ENCODE measurements at regions not wholly inside any gene's neighbourhood (a gene's known extent, or its start where the extent isn't known, plus 50 kb on each side); places are given as distances from the start of the nearest gene placed in this dataset.

DNA sequence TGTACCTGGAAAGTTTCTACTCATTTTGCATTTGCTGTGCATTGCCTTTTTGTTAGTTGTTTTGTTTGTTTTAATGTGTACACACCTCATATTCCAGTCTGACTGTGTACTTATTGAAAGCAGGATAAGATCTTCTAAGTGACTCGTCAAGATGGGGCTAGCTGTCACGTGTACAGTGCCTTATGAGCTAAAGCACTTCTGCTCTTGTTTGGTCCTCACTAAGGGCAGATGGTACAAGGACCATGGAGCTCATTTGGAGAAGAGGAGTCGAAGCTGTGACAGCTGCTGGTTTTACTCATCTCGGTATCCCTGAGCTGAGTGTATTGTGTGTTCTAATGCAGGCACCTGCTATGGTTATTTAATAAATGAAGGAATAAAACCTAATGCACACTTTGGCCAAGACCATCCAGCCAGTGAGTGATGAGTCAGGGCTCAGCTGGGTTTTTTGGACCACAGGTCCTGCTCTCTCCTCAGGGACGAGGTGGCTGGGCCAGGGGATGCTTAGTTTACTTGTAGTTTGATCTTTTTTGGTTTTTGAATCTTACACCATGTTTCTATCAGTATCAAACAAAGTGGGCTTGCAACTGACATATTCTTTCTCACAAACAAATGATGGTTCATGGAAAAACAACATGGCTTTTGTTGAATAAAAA lies 152.5 kb upstream of the APCDD1 start:
- H3K27me3 Mint-ChIP-seq (ENCODE audit: low read depth): no peaks in the 10 kb centered on the region
- H3K36me3 Mint-ChIP-seq (ENCODE audit: low read depth): no peaks in the 10 kb centered on the region
- H3K4me1 Mint-ChIP-seq (ENCODE audit: low read depth): no peaks in the 10 kb centered on the region
- no peaks in the 10 kb centered on the region for H3K9me3 Mint-ChIP-seq
- intact Hi-C loops (cut with micrococcal nuclease): no loop called here
- no peak overlapping the region for H3K4me3 Mint-ChIP-seq (ENCODE audit: low read depth)
- no peak overlapping the region for H3K27ac Mint-ChIP-seq
- no peak for DNase-seq (ENCODE audit: low spot score)

DNA sequence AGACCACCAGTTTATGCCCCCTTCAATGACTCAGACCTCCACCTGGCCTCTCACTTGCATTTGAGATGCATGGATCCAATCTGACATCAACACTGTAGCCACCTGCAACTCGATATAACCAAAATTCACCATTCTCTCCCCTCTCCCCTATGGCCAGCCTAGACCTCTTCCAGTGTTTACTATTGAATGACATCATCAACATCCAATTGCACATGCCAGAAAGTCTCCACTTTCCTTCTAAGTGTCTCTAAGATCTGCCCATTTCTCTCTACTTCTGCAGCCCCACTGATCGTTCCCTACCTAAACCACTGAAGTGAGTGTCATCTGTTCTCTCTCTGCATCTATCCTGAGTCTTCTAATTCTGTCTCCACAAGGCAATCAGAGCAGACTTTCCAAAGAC lies 151.3 kb upstream of the APCDD1 start:
- H3K4me3 Mint-ChIP-seq (ENCODE audit: low read depth): no peak overlapping the region
- H3K27me3 Mint-ChIP-seq (ENCODE audit: low read depth): peaks cover 1% of the 10 kb centered on the region

DNA sequence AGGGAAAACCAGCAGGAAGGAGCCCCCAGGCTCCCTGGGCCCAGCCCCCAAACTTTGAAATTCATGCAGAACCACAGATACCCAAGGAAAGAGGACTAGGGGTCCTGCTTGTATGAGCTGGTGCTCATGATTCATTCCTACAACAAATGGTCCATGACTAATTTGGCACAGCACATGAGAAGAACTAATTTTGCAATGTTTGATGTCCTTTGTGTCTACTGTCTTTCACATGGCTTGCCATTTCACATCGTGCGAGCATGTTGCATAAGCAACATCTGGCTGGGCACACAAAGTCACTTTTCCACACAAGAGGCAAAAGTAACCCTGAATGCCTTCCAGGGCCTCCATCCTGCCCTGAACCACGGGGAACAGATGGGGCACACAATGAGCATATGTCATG lies 149.6 kb upstream of the APCDD1 start:
- Mint-ChIP-seq H3K27me3 (ENCODE audit: low read depth) (peaks cover 1% of the 10 kb centered on the region), H3K27ac (no peak overlapping the region), H3K4me3 (ENCODE audit: low read depth) (no peak overlapping the region), H3K4me1 (ENCODE audit: low read depth) (no peaks in the 10 kb centered on the region), H3K36me3 (ENCODE audit: low read depth) (no peaks in the 10 kb centered on the region), H3K9me3 (no peaks in the 10 kb centered on the region)
- DNase-seq (ENCODE audit: low spot score): no peak
- intact Hi-C loops (cut with micrococcal nuclease): no loop called here

More for the DNA sequence above, 151.3 kb upstream of the APCDD1 start:
- Mint-ChIP-seq H3K9me3 (no peaks in the 10 kb centered on the region), H3K4me1 (ENCODE audit: low read depth) (no peaks in the 10 kb centered on the region), H3K36me3 (ENCODE audit: low read depth) (no peaks in the 10 kb centered on the region), H3K27ac (no peak overlapping the region)
- intact Hi-C loops (cut with micrococcal nuclease): no loop called here
- DNase-seq (ENCODE audit: low spot score): no peak

DNA sequence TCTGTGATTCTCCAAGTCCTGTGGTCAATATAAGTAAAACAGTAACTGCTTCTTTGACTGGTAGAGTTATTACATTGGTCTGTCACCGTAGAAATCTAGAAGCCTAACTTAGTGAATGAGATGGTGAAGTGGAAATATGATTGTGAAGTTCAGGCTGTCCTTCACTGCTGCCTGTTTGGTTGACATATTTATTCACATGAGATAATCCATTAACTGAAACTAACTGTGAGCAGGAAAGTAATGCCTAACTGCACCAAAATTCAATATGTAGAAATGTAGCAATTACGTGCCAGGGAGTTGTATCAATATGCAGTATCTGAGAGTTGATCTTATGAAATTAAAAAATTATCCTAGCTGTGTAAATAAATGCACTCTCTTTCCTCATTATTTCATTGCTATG lies 147.7 kb upstream of the APCDD1 start:
- no peaks in the 10 kb centered on the region for H3K9me3 Mint-ChIP-seq
- intact Hi-C loops (cut with micrococcal nuclease): no loop called here
- no peaks in the 10 kb centered on the region for H3K36me3 Mint-ChIP-seq (ENCODE audit: low read depth)
- H3K27me3 Mint-ChIP-seq (ENCODE audit: low read depth): peaks cover 1% of the 10 kb centered on the region
- H3K4me3 Mint-ChIP-seq (ENCODE audit: low read depth): no peak overlapping the region
- no peak overlapping the region for H3K27ac Mint-ChIP-seq
- H3K4me1 Mint-ChIP-seq (ENCODE audit: low read depth): no peaks in the 10 kb centered on the region
- no peak for DNase-seq (ENCODE audit: low spot score)

DNA sequence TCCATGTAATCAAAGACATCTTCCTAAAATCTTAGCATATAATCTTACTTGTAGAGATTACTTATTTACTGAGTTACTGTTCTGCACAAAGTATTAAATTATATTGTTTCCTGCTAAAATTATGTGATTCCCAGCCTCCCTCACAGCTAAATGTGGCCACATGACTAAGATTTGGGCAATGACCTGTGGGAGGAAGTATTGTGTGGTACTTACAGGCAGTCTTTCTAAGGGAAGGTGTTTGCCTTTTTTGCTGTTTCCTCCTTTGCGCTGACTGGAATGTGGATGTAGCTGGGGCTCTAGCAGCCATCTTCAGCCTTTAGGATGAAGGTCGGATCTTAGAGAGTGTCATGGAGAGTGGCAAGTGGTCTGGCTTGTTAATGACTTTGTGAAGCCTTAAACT lies 146.3 kb upstream of the APCDD1 start:
- intact Hi-C loops (cut with micrococcal nuclease): no loop called here
- Mint-ChIP-seq H3K4me3 (ENCODE audit: low read depth) (no peak overlapping the region), H3K27me3 (ENCODE audit: low read depth) (peaks cover 1% of the 10 kb centered on the region), H3K4me1 (ENCODE audit: low read depth) (no peaks in the 10 kb centered on the region), H3K36me3 (ENCODE audit: low read depth) (no peaks in the 10 kb centered on the region), H3K9me3 (no peaks in the 10 kb centered on the region), H3K27ac (no peak overlapping the region)
- DNase-seq (ENCODE audit: low spot score): no peak

DNA sequence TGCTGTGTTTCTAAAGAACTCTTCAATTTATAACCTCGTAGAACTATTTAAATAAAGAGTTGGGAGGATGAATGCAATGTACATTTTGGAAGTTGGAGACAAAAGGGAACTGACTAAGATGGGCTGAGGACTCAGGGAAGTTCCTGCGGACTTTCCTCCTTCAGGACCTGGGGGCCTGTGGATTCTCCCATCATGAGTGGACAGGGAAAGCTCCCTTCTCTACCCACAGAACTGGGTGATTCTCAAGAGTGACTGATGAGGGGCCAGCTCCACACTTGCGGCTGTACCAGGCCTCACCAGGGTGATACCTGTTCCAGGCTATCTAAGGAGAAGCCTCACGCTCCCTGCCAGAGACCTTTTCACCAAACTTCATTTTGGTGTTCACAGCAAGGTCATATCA lies 143.8 kb upstream of the APCDD1 start:
- DNase-seq (ENCODE audit: low spot score): no peak
- H3K27me3 Mint-ChIP-seq (ENCODE audit: low read depth): peaks cover 1% of the 10 kb centered on the region
- H3K4me1 Mint-ChIP-seq (ENCODE audit: low read depth): no peaks in the 10 kb centered on the region
- H3K27ac Mint-ChIP-seq: no peak overlapping the region
- H3K4me3 Mint-ChIP-seq (ENCODE audit: low read depth): no peak overlapping the region
- H3K36me3 Mint-ChIP-seq (ENCODE audit: low read depth): no peaks in the 10 kb centered on the region
- intact Hi-C loops (cut with micrococcal nuclease): no loop called here
- H3K9me3 Mint-ChIP-seq: no peaks in the 10 kb centered on the region

DNA sequence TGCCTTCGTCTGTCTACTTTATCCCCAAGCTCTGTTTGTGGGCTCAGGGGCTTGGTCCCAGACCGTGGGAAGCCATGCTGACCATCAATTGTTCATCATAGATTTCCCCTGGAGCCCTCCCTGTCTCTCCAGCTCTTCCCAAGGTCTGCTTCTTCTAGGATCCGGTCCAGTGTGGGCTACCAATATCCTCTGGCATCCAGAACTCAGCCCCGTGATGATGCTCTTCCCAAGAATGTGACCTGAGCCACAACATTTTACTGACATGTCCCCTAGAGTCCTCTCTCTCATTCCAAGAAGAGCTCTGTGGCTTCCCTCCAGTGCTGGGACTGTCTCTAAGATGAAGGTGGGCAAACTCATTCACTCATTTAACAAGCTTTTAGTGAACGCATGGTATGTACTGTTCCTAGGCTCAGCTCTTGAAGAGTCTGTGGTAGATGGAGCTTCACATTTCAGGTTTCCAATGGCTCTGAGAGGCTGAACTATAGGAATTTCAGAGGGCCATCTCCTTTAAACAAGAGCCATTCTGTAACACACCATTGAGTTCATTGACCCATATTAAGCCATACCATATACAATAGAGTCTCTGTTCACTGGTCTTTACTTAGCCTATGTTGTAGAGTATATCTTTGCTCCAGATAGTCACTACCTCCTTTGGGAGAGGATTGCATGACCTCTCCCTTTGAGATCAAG lies 142.0 kb upstream of the APCDD1 start:
- intact Hi-C loops (cut with micrococcal nuclease): no loop called here
- no peaks in the 10 kb centered on the region for H3K36me3 Mint-ChIP-seq (ENCODE audit: low read depth)
- H3K9me3 Mint-ChIP-seq: no peaks in the 10 kb centered on the region
- no peak overlapping the region for H3K4me3 Mint-ChIP-seq (ENCODE audit: low read depth)
- H3K4me1 Mint-ChIP-seq (ENCODE audit: low read depth): no peaks in the 10 kb centered on the region
- no peak for DNase-seq (ENCODE audit: low spot score)
- H3K27me3 Mint-ChIP-seq (ENCODE audit: low read depth): peaks cover 1% of the 10 kb centered on the region
- no peak overlapping the region for H3K27ac Mint-ChIP-seq

DNA sequence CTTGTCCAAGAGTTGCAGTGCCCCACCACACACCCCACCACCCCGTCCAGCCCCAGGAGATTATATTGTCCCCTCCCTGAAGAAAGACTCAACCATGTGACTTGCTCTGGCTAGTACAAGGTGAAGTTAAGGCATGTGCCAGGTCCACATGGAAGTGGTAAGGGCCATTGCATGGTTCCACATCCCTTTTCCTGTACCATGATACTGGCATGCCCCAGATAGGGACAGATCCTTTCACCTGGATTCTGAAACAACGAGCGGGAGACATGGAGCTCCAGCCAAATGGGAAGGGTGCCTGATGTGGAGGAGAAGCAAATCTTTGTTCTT lies 141.5 kb upstream of the APCDD1 start:
- Mint-ChIP-seq H3K9me3 (no peaks in the 10 kb centered on the region), H3K27ac (no peak overlapping the region), H3K27me3 (ENCODE audit: low read depth) (no peaks in the 10 kb centered on the region), H3K36me3 (ENCODE audit: low read depth) (no peaks in the 10 kb centered on the region), H3K4me3 (ENCODE audit: low read depth) (no peak overlapping the region), H3K4me1 (ENCODE audit: low read depth) (no peaks in the 10 kb centered on the region)
- intact Hi-C loops (cut with micrococcal nuclease): no loop called here
- DNase-seq (ENCODE audit: low spot score): no peak

DNA sequence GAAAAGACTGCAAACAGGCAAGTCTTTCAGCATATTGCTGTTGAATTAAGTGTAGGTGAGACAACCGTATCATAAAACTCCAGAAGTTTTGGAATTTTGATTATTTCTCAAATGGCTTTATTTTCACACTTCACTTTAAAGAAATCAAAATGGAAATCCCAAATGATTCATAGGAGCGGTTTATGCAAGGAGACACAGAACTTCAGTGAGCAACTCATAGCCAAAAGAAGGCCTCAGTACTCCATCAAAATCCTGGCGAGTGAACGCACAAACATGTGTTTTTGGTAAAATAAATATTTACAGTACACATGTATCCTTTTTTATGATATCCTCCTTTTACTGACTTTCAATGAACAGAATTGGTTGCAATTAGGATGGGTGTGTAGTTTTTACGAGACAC lies 140.4 kb upstream of the APCDD1 start:
- Mint-ChIP-seq H3K4me3 (ENCODE audit: low read depth) (no peak overlapping the region), H3K27me3 (ENCODE audit: low read depth) (no peaks in the 10 kb centered on the region), H3K36me3 (ENCODE audit: low read depth) (no peaks in the 10 kb centered on the region), H3K27ac (no peak overlapping the region), H3K4me1 (ENCODE audit: low read depth) (no peaks in the 10 kb centered on the region), H3K9me3 (no peaks in the 10 kb centered on the region)
- intact Hi-C loops (cut with micrococcal nuclease): no loop called here
- no peak for DNase-seq (ENCODE audit: low spot score)

DNA sequence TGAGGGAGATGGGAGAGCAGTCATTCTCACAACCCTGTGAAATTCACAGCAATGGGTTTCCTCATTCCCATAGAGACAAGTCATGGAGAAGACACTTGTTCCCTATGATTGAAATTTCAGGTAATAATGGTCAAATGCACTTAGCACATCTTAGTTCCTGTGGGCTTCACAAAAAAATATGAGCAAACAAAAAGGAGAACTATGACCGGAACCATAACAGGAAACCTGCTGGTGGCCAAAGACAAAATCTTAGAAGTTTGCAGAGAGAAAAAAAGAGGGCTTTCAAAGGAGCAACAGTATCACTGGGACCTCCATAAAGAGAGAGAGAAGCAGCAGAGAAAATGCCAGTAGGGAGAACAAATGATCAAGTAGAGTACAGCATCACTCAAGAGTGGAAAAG lies 138.9 kb upstream of the APCDD1 start:
- Mint-ChIP-seq H3K4me3 (ENCODE audit: low read depth) (no peak overlapping the region), H3K4me1 (ENCODE audit: low read depth) (no peaks in the 10 kb centered on the region), H3K27ac (no peak overlapping the region), H3K27me3 (ENCODE audit: low read depth) (no peaks in the 10 kb centered on the region), H3K9me3 (no peaks in the 10 kb centered on the region), H3K36me3 (ENCODE audit: low read depth) (no peaks in the 10 kb centered on the region)
- intact Hi-C loops (cut with micrococcal nuclease): no loop called here
- no peak for DNase-seq (ENCODE audit: low spot score)

DNA sequence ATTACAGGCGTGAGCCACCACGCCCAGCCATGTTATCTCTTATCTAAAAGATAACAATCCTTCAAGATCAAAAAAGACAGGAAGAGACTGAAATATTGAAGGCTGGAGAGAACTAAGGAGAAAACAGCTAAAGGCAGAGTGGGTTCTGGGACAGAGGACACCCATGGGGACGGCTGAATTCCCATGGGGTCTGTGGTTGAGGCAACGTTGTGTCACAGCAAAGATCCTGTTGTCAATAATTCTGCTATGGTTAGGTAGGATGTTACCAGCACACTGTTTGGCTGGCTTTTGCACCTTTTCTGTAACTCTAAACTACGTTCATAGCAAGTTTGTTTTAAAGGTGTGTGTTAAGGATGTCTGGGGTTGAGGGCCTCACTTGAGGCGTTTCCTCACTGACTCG lies 137.7 kb upstream of the APCDD1 start:
- Mint-ChIP-seq H3K9me3 (no peaks in the 10 kb centered on the region), H3K4me1 (ENCODE audit: low read depth) (no peaks in the 10 kb centered on the region), H3K27me3 (ENCODE audit: low read depth) (no peaks in the 10 kb centered on the region), H3K4me3 (ENCODE audit: low read depth) (no peak overlapping the region), H3K36me3 (ENCODE audit: low read depth) (no peaks in the 10 kb centered on the region), H3K27ac (no peak overlapping the region)
- DNase-seq (ENCODE audit: low spot score): no peak
- intact Hi-C loops (cut with micrococcal nuclease): no loop called here

DNA sequence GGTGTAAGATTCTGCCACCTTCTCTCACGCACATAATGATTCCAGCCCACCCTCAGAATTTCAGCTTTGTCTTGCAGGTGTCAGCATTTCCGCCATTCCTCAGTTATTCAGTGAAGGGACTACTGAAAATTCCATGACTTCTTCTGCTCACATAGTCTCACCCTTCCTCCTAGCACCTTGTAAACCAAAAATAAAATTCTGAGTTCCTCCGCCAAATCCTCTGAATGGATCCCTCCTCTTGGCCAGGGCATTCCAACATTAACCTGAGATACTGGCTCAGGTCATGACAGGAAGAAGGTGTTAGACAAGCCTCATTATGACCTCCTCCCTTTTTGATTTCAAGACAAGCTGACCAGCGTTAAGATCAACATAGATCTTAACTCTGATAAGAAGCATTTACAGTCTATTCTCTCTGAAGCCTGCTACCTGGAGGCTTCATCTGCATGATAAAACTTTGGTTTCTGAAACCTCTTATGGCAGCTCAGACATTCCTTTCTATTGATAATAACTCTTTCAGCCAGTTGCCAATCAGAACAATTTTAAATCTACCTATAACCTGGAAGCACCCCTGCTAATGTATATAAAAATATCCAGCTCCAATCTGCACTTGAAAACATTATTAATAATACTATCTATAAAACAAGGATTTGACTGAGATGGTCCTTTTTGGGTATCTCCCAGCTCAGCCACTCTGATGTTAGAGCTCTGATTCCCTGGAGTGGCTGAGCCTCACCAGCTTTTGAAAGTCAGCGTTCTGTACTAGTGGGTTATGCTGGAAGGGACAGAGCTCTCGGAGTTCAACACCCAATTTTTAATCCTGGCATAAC lies 136.4 kb upstream of the APCDD1 start:
- Mint-ChIP-seq H3K9me3 (no peaks in the 10 kb centered on the region), H3K27ac (no peak overlapping the region), H3K4me3 (ENCODE audit: low read depth) (no peak overlapping the region), H3K4me1 (ENCODE audit: low read depth) (no peaks in the 10 kb centered on the region), H3K36me3 (ENCODE audit: low read depth) (no peaks in the 10 kb centered on the region), H3K27me3 (ENCODE audit: low read depth) (no peaks in the 10 kb centered on the region)
- DNase-seq (ENCODE audit: low spot score): no peak
- intact Hi-C loops (cut with micrococcal nuclease): no loop called here

DNA sequence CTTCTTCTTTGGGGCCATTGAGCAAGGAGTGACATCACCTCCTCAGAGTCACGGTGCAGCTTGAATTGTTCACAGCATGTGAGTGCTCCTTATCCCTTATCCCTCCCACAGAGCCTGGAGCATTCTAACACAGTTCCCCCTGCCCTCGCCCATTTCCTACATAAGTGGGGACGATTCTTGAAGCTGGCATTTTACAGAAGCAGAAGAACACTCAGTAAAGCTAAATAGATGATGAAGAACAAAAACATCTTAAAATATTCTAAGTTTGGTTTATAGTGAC lies 135.8 kb upstream of the APCDD1 start:
- Mint-ChIP-seq H3K27me3 (ENCODE audit: low read depth) (no peaks in the 10 kb centered on the region), H3K4me3 (ENCODE audit: low read depth) (no peak overlapping the region), H3K36me3 (ENCODE audit: low read depth) (no peaks in the 10 kb centered on the region), H3K4me1 (ENCODE audit: low read depth) (no peaks in the 10 kb centered on the region), H3K9me3 (no peaks in the 10 kb centered on the region), H3K27ac (no peak overlapping the region)
- intact Hi-C loops (cut with micrococcal nuclease): no loop called here
- no peak for DNase-seq (ENCODE audit: low spot score)
